ENCODE measurements at regions not wholly inside any gene's neighbourhood (a gene's known extent, or its start where the extent isn't known, plus 50 kb on each side); places are given as distances from the start of the nearest gene placed in this dataset.

DNA sequence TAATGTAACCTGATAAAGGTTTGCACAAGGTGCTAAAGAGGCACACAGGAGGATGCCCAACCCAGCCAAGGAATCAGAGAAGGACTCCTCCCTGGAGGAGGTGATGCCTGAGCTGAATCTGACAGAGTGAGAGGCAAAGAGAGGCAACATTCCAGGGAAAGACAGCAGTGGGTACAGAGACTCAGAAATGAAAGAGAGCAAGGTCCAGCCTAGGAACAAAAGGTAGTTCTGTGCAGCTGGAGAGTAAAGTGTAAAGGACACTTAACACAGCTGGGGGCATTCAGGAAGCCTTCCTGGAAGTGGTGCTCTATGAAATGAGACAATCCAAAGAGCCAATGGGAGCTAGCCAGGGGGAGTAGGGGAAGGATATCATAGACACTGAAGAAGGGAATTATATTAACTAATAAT lies 181.0 kb upstream of the GLI2 start:
- CTCF ChIA-PET: interaction anchor here (1.1 kb wide), 1 partner anchor 211 kb away, joined by 3 read pairs; no protein-coding TSS in a partner anchor
- H3K4me1 Mint-ChIP-seq: no peaks in the 10 kb centered on the region
- H3K27me3 Mint-ChIP-seq: peaks cover 34% of the 10 kb centered on the region
- H3K36me3 Mint-ChIP-seq: no peaks in the 10 kb centered on the region
- H3K27ac Mint-ChIP-seq: no peak overlapping the region
- no peaks in the 10 kb centered on the region for H3K9me3 Mint-ChIP-seq
- DNase-seq: no peak
- H3K4me3 Mint-ChIP-seq: no peak overlapping the region

- CTCF ChIA-PET: interaction anchor here (1.1 kb wide), 1 partner anchor 212 kb away, joined by 3 read pairs; no protein-coding TSS in a partner anchor
- H3K9me3 Mint-ChIP-seq: no peaks in the 10 kb centered on the region
- no peaks in the 10 kb centered on the region for H3K36me3 Mint-ChIP-seq
- no peaks in the 10 kb centered on the region for H3K4me1 Mint-ChIP-seq
- DNase-seq: no peak
- no peak overlapping the region for H3K4me3 Mint-ChIP-seq
- H3K27ac Mint-ChIP-seq: no peak overlapping the region
- H3K27me3 Mint-ChIP-seq: peaks cover 34% of the 10 kb centered on the region
These were observed 180.6 kb upstream of the GLI2 start for GRCh38 chr2:120555092-120555491.

DNA sequence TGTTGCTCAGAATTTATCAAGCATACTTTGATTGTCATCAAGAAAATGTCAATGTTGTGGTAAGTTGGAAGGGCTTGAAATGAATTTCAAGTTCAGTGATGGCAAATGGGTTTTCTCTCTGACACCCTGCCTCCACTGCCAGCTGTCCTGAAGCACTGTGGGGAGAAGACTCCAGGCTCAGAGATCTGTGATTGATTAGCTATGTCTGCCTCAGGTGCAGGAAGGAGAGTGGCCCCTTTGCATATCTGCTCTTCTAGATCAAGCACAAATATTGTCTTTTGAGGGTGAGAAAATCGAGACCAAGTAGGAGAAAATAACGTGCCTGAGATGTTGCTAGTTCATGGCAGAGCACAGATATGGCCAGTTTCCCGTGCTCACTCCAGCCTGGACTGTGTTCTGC lies 178.8 kb upstream of the GLI2 start:
- DNase-seq: no peak
- Mint-ChIP-seq H3K36me3 (no peaks in the 10 kb centered on the region), H3K4me3 (no peak overlapping the region), H3K9me3 (no peaks in the 10 kb centered on the region), H3K27ac (no peak overlapping the region), H3K4me1 (no peaks in the 10 kb centered on the region), H3K27me3 (peaks cover 30% of the 10 kb centered on the region)
- CTCF ChIA-PET: no interaction called here

- H3K9me3 Mint-ChIP-seq: no peaks in the 10 kb centered on the region
These were observed 176.8 kb upstream of the GLI2 start for GRCh38 chr2:120558847-120559246.

DNA sequence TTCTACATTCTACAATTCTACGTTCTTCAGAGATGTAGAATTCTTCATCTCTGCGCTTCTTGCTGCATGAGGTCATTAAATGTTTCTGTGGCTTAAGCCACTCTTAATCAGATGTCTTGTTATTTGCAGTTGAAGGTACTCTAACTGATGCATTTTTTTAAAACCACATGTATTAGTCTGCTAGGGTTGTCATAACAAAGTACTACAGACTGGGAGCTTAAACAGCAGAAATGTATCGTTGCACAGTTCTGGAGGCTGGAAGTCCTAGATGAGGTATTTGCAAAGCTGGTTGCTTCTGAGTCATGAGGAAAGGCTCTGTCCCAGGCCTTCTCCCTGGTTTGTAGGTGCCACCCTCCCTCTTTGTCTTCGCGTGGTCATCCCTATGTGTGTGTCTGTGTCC lies 176.3 kb upstream of the GLI2 start:
- H3K4me3 Mint-ChIP-seq: no peak overlapping the region
- H3K27ac Mint-ChIP-seq: no peak overlapping the region
- H3K9me3 Mint-ChIP-seq: no peaks in the 10 kb centered on the region
- CTCF ChIA-PET: no interaction called here
- H3K4me1 Mint-ChIP-seq: no peaks in the 10 kb centered on the region
- H3K27me3 Mint-ChIP-seq: peaks cover 9% of the 10 kb centered on the region
- no peak for DNase-seq
- H3K36me3 Mint-ChIP-seq: no peaks in the 10 kb centered on the region

More at GRCh38 chr2:120558847-120559246, 176.8 kb upstream of the GLI2 start:
- Mint-ChIP-seq H3K4me1 (no peaks in the 10 kb centered on the region), H3K36me3 (no peaks in the 10 kb centered on the region), H3K27me3 (peaks cover 14% of the 10 kb centered on the region), H3K27ac (no peak overlapping the region), H3K4me3 (no peak overlapping the region)
- CTCF ChIA-PET: no interaction called here
- DNase-seq: no peak

DNA sequence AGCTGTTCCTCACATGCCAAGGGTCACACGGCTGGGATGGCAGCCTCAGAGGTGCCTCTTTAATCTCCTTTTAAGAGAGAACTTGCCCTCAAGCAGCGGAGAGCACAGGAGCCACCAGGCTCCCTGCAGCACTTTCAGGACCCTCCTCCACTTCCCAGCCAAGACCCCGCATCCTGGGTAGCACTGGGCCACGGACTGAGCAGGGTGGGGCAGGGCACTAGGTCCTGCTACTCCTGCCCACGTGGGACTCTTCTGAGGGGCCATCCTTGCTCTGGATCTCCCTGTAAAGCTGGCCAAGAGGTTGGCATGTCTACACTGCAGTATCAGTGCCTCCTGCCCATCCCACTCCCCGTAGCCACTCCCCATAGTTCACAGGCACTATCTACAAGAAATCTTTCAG lies 175.3 kb upstream of the GLI2 start:
- DNase-seq: no peak
- Mint-ChIP-seq H3K36me3 (no peaks in the 10 kb centered on the region), H3K27me3 (no peaks in the 10 kb centered on the region), H3K4me1 (no peaks in the 10 kb centered on the region), H3K27ac (no peak overlapping the region), H3K9me3 (no peaks in the 10 kb centered on the region), H3K4me3 (no peak overlapping the region)
- CTCF ChIA-PET: no interaction called here

DNA sequence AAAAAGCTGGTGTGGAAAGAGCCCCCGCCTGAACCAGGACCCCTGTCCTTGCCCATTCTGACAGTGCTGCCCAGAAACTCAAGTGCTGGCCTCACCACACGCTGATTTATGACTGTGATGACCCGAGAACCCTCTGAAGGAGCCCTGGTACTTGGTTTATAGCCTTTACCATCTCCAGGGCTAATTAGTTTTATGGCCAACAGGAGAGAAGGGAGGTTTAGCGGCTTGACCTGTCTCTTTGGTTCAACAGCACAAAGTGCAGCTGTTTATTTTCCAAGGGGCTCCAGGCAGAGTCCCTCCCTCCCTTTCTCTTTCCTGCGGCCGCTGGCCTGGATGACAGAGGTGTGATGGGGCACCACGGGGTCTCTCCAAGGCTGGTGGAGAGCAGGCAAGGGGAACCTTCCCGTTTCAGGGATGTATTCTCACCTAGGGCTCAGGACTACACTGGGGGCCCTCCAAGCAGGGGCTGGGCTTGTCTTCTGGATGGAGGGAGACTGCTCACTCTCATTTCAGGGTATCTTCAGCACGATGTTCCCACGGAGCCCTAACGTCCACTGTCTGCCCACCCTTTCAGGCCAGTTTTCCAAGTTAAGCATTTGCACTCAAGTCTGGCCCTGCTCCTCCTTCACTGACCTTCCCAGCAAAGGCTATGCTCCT lies 174.2 kb upstream of the GLI2 start:
- H3K4me1 Mint-ChIP-seq: no peaks in the 10 kb centered on the region
- CTCF ChIA-PET: interaction anchor here (1.2 kb wide), 1 partner anchor 9 kb away, joined by 3 read pairs; no protein-coding TSS in a partner anchor
- no peak for DNase-seq
- H3K36me3 Mint-ChIP-seq: no peaks in the 10 kb centered on the region
- H3K27ac Mint-ChIP-seq: no peak overlapping the region
- H3K27me3 Mint-ChIP-seq: no peaks in the 10 kb centered on the region
- H3K9me3 Mint-ChIP-seq: no peaks in the 10 kb centered on the region
- H3K4me3 Mint-ChIP-seq: no peak overlapping the region

DNA sequence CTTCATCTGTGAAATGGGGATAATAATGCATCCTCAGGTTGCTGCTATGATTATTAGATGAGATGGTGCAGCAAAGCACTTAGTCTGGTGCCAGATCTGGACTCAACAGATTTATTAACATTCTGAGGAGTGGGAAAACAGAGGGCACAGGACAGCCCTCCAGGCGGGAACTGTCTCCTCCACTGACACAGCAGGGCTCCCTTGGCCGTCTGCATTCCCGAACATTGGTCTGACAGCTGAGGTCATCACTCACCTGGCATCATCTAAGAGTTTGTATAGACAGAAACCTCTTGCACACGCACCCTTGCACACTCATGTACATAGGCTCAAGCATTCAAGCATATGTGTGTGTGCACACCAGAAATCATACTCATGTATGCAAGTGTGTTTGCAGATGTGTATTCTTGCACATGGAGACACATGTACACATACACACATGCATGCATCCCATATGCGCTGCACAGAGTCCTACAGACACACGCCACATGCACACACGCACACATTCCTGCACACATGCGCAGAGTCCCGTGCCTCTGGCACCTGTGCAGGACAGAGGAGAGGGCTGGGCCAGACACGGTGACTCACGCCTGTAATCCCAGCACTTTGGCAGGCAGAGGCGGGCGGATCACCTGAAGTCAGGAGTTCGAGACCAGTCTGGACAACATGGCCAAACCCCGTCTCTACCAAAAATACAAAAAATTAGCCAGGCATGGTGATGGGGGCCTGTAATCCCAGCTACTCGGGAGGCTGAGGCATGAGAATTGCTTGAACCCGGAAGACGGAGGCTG lies 173.3 kb upstream of the GLI2 start:
- Mint-ChIP-seq H3K36me3 (no peaks in the 10 kb centered on the region), H3K27me3 (no peaks in the 10 kb centered on the region), H3K4me3 (no peak overlapping the region), H3K9me3 (no peaks in the 10 kb centered on the region), H3K4me1 (no peaks in the 10 kb centered on the region), H3K27ac (no peak overlapping the region)
- DNase-seq: no peak
- CTCF ChIA-PET: no interaction called here

GRCh38 chr2:120563616-120564015 lies 172.1 kb upstream of the GLI2 start:
- CTCF ChIA-PET: no interaction called here
- H3K4me1 Mint-ChIP-seq: no peaks in the 10 kb centered on the region
- H3K4me3 Mint-ChIP-seq: no peak overlapping the region
- no peaks in the 10 kb centered on the region for H3K36me3 Mint-ChIP-seq
- no peak for DNase-seq
- no peaks in the 10 kb centered on the region for H3K9me3 Mint-ChIP-seq
- H3K27ac Mint-ChIP-seq: no peak overlapping the region
- H3K27me3 Mint-ChIP-seq: peaks cover 3% of the 10 kb centered on the region

DNA sequence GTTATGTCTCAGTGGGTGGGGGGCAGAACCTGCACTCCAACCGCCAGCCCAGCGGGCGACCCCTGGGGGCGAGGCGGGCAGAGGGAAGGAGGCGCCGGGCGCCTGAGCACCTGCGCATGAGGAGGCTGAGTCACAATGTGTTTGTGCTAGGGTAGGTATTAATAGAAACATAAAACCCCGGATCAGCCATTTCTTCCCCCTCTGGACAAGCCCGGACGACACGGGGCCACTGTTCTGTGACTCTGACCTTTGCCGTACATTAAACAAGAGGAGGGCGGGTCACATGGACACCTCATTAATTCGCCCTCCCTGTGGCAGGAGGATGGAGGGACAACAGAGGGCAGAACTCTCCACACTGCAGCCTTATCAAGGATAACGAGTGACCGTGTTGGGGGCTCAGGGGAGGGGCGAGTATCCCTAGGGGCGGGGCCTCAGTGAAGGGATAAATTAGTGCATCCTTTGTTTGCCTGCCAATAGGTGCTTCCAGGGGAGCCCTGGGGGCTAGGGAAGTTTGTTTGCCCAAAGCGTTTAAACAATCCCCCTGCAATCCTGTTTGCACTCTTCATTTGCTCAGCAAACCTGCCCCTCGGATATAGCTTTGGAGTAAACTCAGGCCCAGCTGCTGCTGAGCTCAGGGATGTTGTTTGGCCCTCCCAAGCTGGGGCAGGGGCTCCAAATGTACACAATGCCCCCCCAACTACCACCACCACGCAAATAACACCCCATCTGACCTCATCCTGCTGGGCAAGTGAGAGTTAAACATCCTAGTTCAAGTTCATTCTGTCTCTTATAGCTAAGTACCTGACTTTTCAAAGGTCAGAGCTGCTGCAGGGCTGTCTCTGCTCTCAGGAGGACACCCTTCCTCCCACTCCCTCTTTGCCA lies 171.2 kb upstream of the GLI2 start:
- Mint-ChIP-seq H3K27ac (no peak overlapping the region), H3K9me3 (no peaks in the 10 kb centered on the region), H3K4me1 (no peaks in the 10 kb centered on the region), H3K36me3 (no peaks in the 10 kb centered on the region), H3K4me3 (no peak overlapping the region), H3K27me3 (peaks cover 3% of the 10 kb centered on the region)
- CTCF ChIA-PET: no interaction called here
- no peak for DNase-seq

DNA sequence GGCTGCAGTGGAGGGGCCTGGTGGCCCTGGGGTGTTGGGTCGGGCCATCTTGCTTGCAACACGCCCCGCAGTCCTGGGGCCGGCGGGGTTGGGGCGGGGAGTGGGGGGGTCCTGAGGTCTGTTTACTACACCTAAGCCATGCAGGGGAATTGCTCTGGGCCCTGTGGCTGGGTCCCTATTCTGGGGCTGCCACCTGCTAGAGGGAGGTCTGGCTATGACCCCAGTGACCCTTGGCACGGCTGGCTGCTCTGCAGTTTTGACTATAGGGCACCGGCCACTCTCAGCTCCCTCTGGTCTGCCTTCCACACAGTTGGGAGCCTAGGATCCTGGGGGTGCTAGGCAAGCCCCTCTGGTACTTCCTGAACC lies 170.6 kb upstream of the GLI2 start:
- Mint-ChIP-seq H3K9me3 (no peaks in the 10 kb centered on the region), H3K4me3 (no peak overlapping the region), H3K27ac (no peak overlapping the region), H3K4me1 (no peaks in the 10 kb centered on the region), H3K36me3 (no peaks in the 10 kb centered on the region), H3K27me3 (peaks cover 3% of the 10 kb centered on the region)
- CTCF ChIA-PET: no interaction called here
- DNase-seq: no peak

GRCh38 chr2:120565929-120566328 lies 169.7 kb upstream of the GLI2 start:
- DNase-seq: no peak
- no peak overlapping the region for H3K4me3 Mint-ChIP-seq
- CTCF ChIA-PET: no interaction called here
- H3K27me3 Mint-ChIP-seq: peaks cover 3% of the 10 kb centered on the region
- H3K9me3 Mint-ChIP-seq: no peaks in the 10 kb centered on the region
- no peaks in the 10 kb centered on the region for H3K4me1 Mint-ChIP-seq
- H3K36me3 Mint-ChIP-seq: no peaks in the 10 kb centered on the region
- no peak overlapping the region for H3K27ac Mint-ChIP-seq

- Mint-ChIP-seq H3K27ac (no peak overlapping the region), H3K27me3 (peaks cover 3% of the 10 kb centered on the region), H3K9me3 (no peaks in the 10 kb centered on the region), H3K36me3 (no peaks in the 10 kb centered on the region), H3K4me1 (no peaks in the 10 kb centered on the region), H3K4me3 (no peak overlapping the region)
- no peak for DNase-seq
- CTCF ChIA-PET: no interaction called here
These were observed 169.2 kb upstream of the GLI2 start for GRCh38 chr2:120566331-120567035.

DNA sequence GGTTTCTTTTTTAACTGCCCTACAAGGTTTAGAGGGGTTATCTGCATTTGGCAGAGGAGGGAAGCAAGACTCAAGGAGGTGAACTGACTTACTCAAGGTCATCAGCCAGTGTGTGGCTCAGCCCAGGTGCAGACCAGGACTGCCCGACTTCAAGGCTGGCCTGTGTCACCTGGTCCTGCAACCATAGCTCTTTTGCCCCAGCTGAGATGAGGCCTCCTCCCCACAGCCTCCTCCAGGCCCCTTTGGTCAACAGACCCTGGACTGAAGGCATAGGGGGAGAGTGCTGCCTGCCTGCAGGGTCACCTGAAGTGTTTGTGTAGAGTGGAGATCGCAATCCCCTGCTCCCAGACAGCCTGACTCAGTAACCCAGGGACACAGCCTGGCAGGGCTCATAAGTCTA lies 168.5 kb upstream of the GLI2 start:
- H3K4me3 Mint-ChIP-seq: no peak overlapping the region
- no peaks in the 10 kb centered on the region for H3K9me3 Mint-ChIP-seq
- CTCF ChIA-PET: no interaction called here
- DNase-seq: no peak
- peaks cover 3% of the 10 kb centered on the region for H3K27me3 Mint-ChIP-seq
- no peaks in the 10 kb centered on the region for H3K36me3 Mint-ChIP-seq
- no peaks in the 10 kb centered on the region for H3K4me1 Mint-ChIP-seq
- no peak overlapping the region for H3K27ac Mint-ChIP-seq
